ENCODE measurements at regions not wholly inside any gene's neighbourhood (a gene's known extent, or its start where the extent isn't known, plus 50 kb on each side); places are given as distances from the start of the nearest gene placed in this dataset.

DNA sequence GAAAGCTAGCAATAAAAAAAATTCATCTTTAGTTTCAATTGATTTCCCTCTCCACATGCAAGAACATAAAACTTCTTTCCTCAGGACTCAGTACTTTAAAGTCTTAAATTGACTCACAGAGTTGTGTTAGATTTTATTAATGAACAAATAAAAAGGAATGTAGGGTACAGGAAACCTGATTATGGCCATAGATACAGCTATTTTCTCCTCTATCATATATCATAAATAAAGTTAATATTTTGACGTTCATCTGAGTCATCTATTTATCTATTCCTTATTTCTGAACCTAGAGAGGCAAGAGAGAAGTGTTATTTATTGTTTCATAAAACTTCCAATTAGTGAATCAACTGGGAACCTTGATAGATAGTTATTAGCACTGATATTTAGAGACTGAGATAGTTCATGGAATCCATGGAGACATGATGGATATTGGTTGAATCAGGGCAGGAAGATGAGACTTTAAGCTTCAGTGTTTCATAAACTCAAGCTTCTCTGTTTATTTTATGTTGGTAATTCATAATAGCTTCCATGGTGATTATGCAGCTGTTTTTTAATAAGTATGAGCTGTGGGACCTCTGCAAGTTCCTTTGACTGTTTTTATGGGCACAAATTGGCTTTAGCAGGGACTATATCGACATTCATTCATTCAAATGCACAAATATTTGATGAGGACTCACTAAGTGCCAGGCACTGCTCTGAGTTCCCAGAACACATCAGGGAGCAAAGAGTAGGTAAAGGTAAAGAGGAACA, 143.5 kb upstream of the TGFBR2 start:
- ATAC-seq (no peak), DNase-seq (ENCODE audit: low spot score) (no peak)
- Mint-ChIP-seq H3K27ac (no peak overlapping the region), H3K4me3 (no peak overlapping the region), H3K9me3 (peaks cover 18% of the 10 kb centered on the region; the same call in 1 of the 2 replicates), H3K36me3 (peaks cover 4% of the 10 kb centered on the region), H3K27me3 (ENCODE audit: low read depth) (no peaks in the 10 kb centered on the region), H3K4me1 (peaks cover 10% of the 10 kb centered on the region)
- ChIA-PET CTCF (no interaction called here), POLR2A (no interaction called here)
- TF ChIP-seq ZNF121 (CRISPR knock-in tag; IDR thresholded peaks at IDR 0.05) (no peak), ZNF317 (CRISPR knock-in tag; IDR thresholded peaks at IDR 0.05; ENCODE audit: borderline replicate concordance, low read depth) (no peak), CBFB (CRISPR knock-in tag; IDR thresholded peaks at IDR 0.05; ENCODE audit: low read depth) (no peak), MXD4 (CRISPR knock-in tag; IDR thresholded peaks at IDR 0.05; ENCODE audit: borderline replicate concordance) (no peak), NR2C2 (CRISPR knock-in tag; IDR thresholded peaks at IDR 0.05) (no peak), TCF7 (CRISPR knock-in tag; IDR thresholded peaks at IDR 0.05; ENCODE audit: low read depth) (no peak), HMGA2 (CRISPR knock-in tag; IDR thresholded peaks at IDR 0.05) (no peak)

DNA sequence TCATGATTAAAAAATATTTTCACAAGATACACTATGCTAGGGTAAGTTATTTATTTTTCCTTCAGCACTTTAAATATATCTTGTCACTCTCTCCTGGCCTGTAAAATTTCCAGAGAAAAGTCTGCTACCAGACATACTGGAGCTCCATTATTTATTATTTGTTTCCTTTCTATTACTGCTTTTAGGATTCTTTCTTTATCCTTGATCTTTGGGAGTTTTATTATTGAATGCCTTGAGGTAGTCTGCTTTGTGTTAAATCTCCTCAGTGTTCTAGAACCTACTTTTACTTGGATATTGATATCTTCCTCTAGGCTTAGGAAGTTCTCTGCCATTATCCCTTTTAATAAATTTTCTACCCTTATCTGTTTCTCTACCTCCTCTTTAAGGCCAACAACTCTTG, 142.0 kb upstream of the TGFBR2 start:
- ATAC-seq (no peak), DNase-seq (ENCODE audit: low spot score) (no peak)
- ChIA-PET POLR2A (no interaction called here), CTCF (no interaction called here)
- Mint-ChIP-seq H3K27ac (no peak overlapping the region), H3K36me3 (no peaks in the 10 kb centered on the region), H3K4me3 (no peak overlapping the region), H3K9me3 (peaks cover 8% of the 10 kb centered on the region; the same call in 1 of the 2 replicates), H3K27me3 (ENCODE audit: low read depth) (no peaks in the 10 kb centered on the region), H3K4me1 (no peaks in the 10 kb centered on the region)
- TF ChIP-seq HMGA2 (CRISPR knock-in tag; IDR thresholded peaks at IDR 0.05) = no peak
- TF ChIP-seq ZNF671 (CRISPR knock-in tag; IDR thresholded peaks at IDR 0.05) = no peak
- TF ChIP-seq FOXJ3 (CRISPR knock-in tag; IDR thresholded peaks at IDR 0.05; ENCODE audit: borderline replicate concordance) = no peak
- TF ChIP-seq SMAD4 (CRISPR knock-in tag; IDR thresholded peaks at IDR 0.05) = no peak
- TF ChIP-seq, protein P1, sequence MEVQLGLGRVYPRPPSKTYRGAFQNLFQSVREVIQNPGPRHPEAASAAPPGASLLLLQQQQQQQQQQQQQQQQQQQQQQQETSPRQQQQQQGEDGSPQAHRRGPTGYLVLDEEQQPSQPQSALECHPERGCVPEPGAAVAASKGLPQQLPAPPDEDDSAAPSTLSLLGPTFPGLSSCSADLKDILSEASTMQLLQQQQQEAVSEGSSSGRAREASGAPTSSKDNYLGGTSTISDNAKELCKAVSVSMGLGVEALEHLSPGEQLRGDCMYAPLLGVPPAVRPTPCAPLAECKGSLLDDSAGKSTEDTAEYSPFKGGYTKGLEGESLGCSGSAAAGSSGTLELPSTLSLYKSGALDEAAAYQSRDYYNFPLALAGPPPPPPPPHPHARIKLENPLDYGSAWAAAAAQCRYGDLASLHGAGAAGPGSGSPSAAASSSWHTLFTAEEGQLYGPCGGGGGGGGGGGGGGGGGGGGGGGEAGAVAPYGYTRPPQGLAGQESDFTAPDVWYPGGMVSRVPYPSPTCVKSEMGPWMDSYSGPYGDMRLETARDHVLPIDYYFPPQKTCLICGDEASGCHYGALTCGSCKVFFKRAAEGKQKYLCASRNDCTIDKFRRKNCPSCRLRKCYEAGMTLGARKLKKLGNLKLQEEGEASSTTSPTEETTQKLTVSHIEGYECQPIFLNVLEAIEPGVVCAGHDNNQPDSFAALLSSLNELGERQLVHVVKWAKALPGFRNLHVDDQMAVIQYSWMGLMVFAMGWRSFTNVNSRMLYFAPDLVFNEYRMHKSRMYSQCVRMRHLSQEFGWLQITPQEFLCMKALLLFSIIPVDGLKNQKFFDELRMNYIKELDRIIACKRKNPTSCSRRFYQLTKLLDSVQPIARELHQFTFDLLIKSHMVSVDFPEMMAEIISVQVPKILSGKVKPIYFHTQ (CRISPR knock-in tag; IDR thresholded peaks at IDR 0.05) = no peak
- TF ChIP-seq ZBTB21 (CRISPR knock-in tag; IDR thresholded peaks at IDR 0.05; ENCODE audit: borderline replicate concordance) = no peak
- TF ChIP-seq, protein P2, sequence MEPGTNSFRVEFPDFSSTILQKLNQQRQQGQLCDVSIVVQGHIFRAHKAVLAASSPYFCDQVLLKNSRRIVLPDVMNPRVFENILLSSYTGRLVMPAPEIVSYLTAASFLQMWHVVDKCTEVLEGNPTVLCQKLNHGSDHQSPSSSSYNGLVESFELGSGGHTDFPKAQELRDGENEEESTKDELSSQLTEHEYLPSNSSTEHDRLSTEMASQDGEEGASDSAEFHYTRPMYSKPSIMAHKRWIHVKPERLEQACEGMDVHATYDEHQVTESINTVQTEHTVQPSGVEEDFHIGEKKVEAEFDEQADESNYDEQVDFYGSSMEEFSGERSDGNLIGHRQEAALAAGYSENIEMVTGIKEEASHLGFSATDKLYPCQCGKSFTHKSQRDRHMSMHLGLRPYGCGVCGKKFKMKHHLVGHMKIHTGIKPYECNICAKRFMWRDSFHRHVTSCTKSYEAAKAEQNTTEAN (CRISPR knock-in tag; IDR thresholded peaks at IDR 0.05) = no peak
- TF ChIP-seq GRHL2 (CRISPR knock-in tag; IDR thresholded peaks at IDR 0.05; ENCODE audit: insufficient replicate concordance, severe bottlenecking) = no peak
- TF ChIP-seq PRRX2 (CRISPR knock-in tag; IDR thresholded peaks at IDR 0.05) = no peak
- TF ChIP-seq RELA (CRISPR knock-in tag; IDR thresholded peaks at IDR 0.05; ENCODE audit: borderline replicate concordance) = no peak
- TF ChIP-seq FOXP1 (CRISPR knock-in tag; IDR thresholded peaks at IDR 0.05; ENCODE audit: borderline replicate concordance) = no peak
- TF ChIP-seq, protein P3, sequence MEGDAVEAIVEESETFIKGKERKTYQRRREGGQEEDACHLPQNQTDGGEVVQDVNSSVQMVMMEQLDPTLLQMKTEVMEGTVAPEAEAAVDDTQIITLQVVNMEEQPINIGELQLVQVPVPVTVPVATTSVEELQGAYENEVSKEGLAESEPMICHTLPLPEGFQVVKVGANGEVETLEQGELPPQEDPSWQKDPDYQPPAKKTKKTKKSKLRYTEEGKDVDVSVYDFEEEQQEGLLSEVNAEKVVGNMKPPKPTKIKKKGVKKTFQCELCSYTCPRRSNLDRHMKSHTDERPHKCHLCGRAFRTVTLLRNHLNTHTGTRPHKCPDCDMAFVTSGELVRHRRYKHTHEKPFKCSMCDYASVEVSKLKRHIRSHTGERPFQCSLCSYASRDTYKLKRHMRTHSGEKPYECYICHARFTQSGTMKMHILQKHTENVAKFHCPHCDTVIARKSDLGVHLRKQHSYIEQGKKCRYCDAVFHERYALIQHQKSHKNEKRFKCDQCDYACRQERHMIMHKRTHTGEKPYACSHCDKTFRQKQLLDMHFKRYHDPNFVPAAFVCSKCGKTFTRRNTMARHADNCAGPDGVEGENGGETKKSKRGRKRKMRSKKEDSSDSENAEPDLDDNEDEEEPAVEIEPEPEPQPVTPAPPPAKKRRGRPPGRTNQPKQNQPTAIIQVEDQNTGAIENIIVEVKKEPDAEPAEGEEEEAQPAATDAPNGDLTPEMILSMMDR (IDR thresholded peaks at IDR 0.05) = no peak
- TF ChIP-seq, protein P4, sequence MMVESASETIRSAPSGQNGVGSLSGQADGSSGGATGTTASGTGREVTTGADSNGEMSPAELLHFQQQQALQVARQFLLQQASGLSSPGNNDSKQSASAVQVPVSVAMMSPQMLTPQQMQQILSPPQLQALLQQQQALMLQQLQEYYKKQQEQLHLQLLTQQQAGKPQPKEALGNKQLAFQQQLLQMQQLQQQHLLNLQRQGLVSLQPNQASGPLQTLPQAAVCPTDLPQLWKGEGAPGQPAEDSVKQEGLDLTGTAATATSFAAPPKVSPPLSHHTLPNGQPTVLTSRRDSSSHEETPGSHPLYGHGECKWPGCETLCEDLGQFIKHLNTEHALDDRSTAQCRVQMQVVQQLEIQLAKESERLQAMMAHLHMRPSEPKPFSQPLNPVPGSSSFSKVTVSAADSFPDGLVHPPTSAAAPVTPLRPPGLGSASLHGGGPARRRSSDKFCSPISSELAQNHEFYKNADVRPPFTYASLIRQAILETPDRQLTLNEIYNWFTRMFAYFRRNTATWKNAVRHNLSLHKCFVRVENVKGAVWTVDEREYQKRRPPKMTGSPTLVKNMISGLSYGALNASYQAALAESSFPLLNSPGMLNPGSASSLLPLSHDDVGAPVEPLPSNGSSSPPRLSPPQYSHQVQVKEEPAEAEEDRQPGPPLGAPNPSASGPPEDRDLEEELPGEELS (CRISPR knock-in tag; IDR thresholded peaks at IDR 0.05) = no peak
- TF ChIP-seq ZNF263 (CRISPR knock-in tag; IDR thresholded peaks at IDR 0.05; ENCODE audit: low read depth) = no peak
- TF ChIP-seq, protein P5, sequence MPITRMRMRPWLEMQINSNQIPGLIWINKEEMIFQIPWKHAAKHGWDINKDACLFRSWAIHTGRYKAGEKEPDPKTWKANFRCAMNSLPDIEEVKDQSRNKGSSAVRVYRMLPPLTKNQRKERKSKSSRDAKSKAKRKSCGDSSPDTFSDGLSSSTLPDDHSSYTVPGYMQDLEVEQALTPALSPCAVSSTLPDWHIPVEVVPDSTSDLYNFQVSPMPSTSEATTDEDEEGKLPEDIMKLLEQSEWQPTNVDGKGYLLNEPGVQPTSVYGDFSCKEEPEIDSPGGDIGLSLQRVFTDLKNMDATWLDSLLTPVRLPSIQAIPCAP (CRISPR knock-in tag; IDR thresholded peaks at IDR 0.05) = no peak
- TF ChIP-seq SP1 (CRISPR knock-in tag; conservative IDR thresholded peaks at IDR 0.05) = no peak
- TF ChIP-seq, protein P6, sequence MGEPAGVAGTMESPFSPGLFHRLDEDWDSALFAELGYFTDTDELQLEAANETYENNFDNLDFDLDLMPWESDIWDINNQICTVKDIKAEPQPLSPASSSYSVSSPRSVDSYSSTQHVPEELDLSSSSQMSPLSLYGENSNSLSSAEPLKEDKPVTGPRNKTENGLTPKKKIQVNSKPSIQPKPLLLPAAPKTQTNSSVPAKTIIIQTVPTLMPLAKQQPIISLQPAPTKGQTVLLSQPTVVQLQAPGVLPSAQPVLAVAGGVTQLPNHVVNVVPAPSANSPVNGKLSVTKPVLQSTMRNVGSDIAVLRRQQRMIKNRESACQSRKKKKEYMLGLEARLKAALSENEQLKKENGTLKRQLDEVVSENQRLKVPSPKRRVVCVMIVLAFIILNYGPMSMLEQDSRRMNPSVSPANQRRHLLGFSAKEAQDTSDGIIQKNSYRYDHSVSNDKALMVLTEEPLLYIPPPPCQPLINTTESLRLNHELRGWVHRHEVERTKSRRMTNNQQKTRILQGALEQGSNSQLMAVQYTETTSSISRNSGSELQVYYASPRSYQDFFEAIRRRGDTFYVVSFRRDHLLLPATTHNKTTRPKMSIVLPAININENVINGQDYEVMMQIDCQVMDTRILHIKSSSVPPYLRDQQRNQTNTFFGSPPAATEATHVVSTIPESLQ (CRISPR knock-in tag; IDR thresholded peaks at IDR 0.05) = no peak
